GM21529 (cell line): ENCODE measurements at regions not wholly inside any gene's neighbourhood (a gene's known extent, or its start where the extent isn't known, plus 50 kb on each side); places are given as distances from the start of the nearest gene placed in this dataset.
"Not testable (repeated sequence)": the region's sequence is repeated elsewhere in the genome, so short reads cannot be mapped to it uniquely, and the experiment has no call there.

Experiments
- ATAC-seq: cut with Tn5 transposase; IDR thresholded peaks from one replicate; pipeline ENCODE4 v1.9.1; 2021; ENCODE audit not compliant: unreplicated experiment

- no peak for ATAC-seq
Observed at GRCh38 chr6:66245231-66245630, 538.2 kb upstream of the EYS start.

GRCh38 chr6:66238851-66239250, 531.8 kb upstream of the EYS start:
- ATAC-seq = no peak

GRCh38 chr6:66232890-66233289, 525.9 kb upstream of the EYS start:
- ATAC-seq = no peak

GRCh38 chr6:66230591-66230990, 523.6 kb upstream of the EYS start:
- no peak for ATAC-seq

- ATAC-seq = no peak
Observed at GRCh38 chr6:66226109-66226508, 519.1 kb upstream of the EYS start.

GRCh38 chr6:66210964-66211363, 503.9 kb upstream of the EYS start:
- no peak for ATAC-seq

GRCh38 chr6:66200390-66200789, 493.4 kb upstream of the EYS start:
- no peak for ATAC-seq

GRCh38 chr6:66199171-66199570, 492.1 kb upstream of the EYS start:
- no peak for ATAC-seq

- no peak for ATAC-seq
Observed at GRCh38 chr6:66198062-66198624, 491.1 kb upstream of the EYS start.

- ATAC-seq = no peak
Observed at GRCh38 chr6:66190858-66191257, 483.8 kb upstream of the EYS start.

GRCh38 chr6:66189915-66190314, 482.9 kb upstream of the EYS start:
- ATAC-seq = no peak

- no peak for ATAC-seq
Observed at GRCh38 chr6:66186756-66187155, 479.7 kb upstream of the EYS start.

- no peak for ATAC-seq
Observed at GRCh38 chr6:66184091-66184490, 477.1 kb upstream of the EYS start.

- ATAC-seq = no peak
Observed at GRCh38 chr6:66179361-66179760, 472.3 kb upstream of the EYS start.

- no peak for ATAC-seq
Observed at GRCh38 chr6:66173587-66173986, 466.6 kb upstream of the EYS start.

GRCh38 chr6:66166713-66167112, 459.7 kb upstream of the EYS start:
- ATAC-seq = not testable (repeated sequence)

- ATAC-seq = no peak
Observed at GRCh38 chr6:66161546-66162108, 454.6 kb upstream of the EYS start.

GRCh38 chr6:66159937-66160336, 452.9 kb upstream of the EYS start:
- ATAC-seq = no peak

- ATAC-seq = no peak
Observed at GRCh38 chr6:66153247-66153646, 446.2 kb upstream of the EYS start.

- no peak for ATAC-seq
Observed at GRCh38 chr6:66149132-66149531, 442.1 kb upstream of the EYS start.

GRCh38 chr6:66145867-66146266, 438.8 kb upstream of the EYS start:
- no peak for ATAC-seq

GRCh38 chr6:66134021-66134420, 427.0 kb upstream of the EYS start:
- ATAC-seq = no peak

GRCh38 chr6:66128656-66129055, 421.6 kb upstream of the EYS start:
- ATAC-seq = no peak
